ENCODE measurements at regions not wholly inside any gene's neighbourhood (a gene's known extent, or its start where the extent isn't known, plus 50 kb on each side); places are given as distances from the start of the nearest gene placed in this dataset.
"Not testable (repeated sequence)": the region's sequence is repeated elsewhere in the genome, so short reads cannot be mapped to it uniquely, and the experiment has no call there.

GRCh38 chr2:53508667-53509066, 258.9 kb upstream of the CHAC2 start:
- H3K4me1 Mint-ChIP-seq (ENCODE audit: unreplicated experiment): no peaks in the 10 kb centered on the region
- TF ChIP-seq, protein P1, sequence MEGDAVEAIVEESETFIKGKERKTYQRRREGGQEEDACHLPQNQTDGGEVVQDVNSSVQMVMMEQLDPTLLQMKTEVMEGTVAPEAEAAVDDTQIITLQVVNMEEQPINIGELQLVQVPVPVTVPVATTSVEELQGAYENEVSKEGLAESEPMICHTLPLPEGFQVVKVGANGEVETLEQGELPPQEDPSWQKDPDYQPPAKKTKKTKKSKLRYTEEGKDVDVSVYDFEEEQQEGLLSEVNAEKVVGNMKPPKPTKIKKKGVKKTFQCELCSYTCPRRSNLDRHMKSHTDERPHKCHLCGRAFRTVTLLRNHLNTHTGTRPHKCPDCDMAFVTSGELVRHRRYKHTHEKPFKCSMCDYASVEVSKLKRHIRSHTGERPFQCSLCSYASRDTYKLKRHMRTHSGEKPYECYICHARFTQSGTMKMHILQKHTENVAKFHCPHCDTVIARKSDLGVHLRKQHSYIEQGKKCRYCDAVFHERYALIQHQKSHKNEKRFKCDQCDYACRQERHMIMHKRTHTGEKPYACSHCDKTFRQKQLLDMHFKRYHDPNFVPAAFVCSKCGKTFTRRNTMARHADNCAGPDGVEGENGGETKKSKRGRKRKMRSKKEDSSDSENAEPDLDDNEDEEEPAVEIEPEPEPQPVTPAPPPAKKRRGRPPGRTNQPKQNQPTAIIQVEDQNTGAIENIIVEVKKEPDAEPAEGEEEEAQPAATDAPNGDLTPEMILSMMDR (IDR thresholded peaks at IDR 0.05): no peak
- no peak for DNase-seq (ENCODE audit: extremely low spot score, unreplicated experiment)
- H3K27ac Mint-ChIP-seq (ENCODE audit: unreplicated experiment): no peak overlapping the region
- no peak overlapping the region for H3K4me3 Mint-ChIP-seq (ENCODE audit: unreplicated experiment)
- H3K9me3 Mint-ChIP-seq (ENCODE audit: unreplicated experiment): peaks cover 4% of the 10 kb centered on the region
- no peaks in the 10 kb centered on the region for H3K36me3 Mint-ChIP-seq (ENCODE audit: unreplicated experiment)
- no peaks in the 10 kb centered on the region for H3K27me3 Mint-ChIP-seq (ENCODE audit: unreplicated experiment)

GRCh38 chr2:53507070-53507469, 260.5 kb upstream of the CHAC2 start:
- H3K27ac Mint-ChIP-seq (ENCODE audit: unreplicated experiment); H3K4me3 Mint-ChIP-seq (ENCODE audit: unreplicated experiment); H3K4me1 Mint-ChIP-seq (ENCODE audit: unreplicated experiment); H3K36me3 Mint-ChIP-seq (ENCODE audit: unreplicated experiment); H3K27me3 Mint-ChIP-seq (ENCODE audit: unreplicated experiment); DNase-seq (ENCODE audit: extremely low spot score, unreplicated experiment); H3K9me3 Mint-ChIP-seq (ENCODE audit: unreplicated experiment): not testable (repeated sequence)

GRCh38 chr2:53505826-53506225, 261.8 kb upstream of the CHAC2 start:
- TF ChIP-seq, protein P1 (IDR thresholded peaks at IDR 0.05): no peak
- Mint-ChIP-seq H3K27ac (ENCODE audit: unreplicated experiment) (no peak overlapping the region), H3K4me1 (ENCODE audit: unreplicated experiment) (no peaks in the 10 kb centered on the region), H3K4me3 (ENCODE audit: unreplicated experiment) (no peak overlapping the region), H3K9me3 (ENCODE audit: unreplicated experiment) (peaks cover 4% of the 10 kb centered on the region), H3K27me3 (ENCODE audit: unreplicated experiment) (no peaks in the 10 kb centered on the region), H3K36me3 (ENCODE audit: unreplicated experiment) (no peaks in the 10 kb centered on the region)
- DNase-seq (ENCODE audit: extremely low spot score, unreplicated experiment): no peak

- Mint-ChIP-seq H3K36me3 (ENCODE audit: unreplicated experiment) (no peaks in the 10 kb centered on the region), H3K27ac (ENCODE audit: unreplicated experiment) (no peak overlapping the region), H3K27me3 (ENCODE audit: unreplicated experiment) (no peaks in the 10 kb centered on the region), H3K9me3 (ENCODE audit: unreplicated experiment) (peaks cover 4% of the 10 kb centered on the region), H3K4me1 (ENCODE audit: unreplicated experiment) (no peaks in the 10 kb centered on the region), H3K4me3 (ENCODE audit: unreplicated experiment) (no peak overlapping the region)
- no peak for DNase-seq (ENCODE audit: extremely low spot score, unreplicated experiment)
- TF ChIP-seq, protein P1 (IDR thresholded peaks at IDR 0.05): no peak
These were observed 263.1 kb upstream of the CHAC2 start for GRCh38 chr2:53504507-53504906.

DNA sequence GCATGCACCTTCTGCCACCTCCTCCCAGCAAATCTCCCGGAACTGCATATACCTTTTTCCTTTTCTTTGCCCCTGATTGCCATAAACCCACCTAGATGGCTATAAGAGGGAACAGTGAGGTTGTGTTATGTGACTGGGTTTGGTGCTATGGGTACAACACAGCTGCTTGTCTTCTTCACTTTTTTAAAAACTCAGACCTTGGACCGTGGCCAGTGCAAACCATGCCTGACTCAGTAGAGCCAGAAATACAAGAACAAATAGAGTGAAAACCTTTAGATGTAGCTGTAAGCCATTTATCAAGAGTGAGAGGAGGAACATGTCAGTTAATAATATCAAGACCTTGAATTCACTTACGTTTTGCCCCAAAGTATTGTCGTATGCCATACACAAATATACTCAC, 267.4 kb upstream of the CHAC2 start:
- DNase-seq (ENCODE audit: extremely low spot score, unreplicated experiment): no peak
- Mint-ChIP-seq H3K27ac (ENCODE audit: unreplicated experiment) (no peak overlapping the region), H3K27me3 (ENCODE audit: unreplicated experiment) (no peaks in the 10 kb centered on the region), H3K36me3 (ENCODE audit: unreplicated experiment) (no peaks in the 10 kb centered on the region), H3K4me3 (ENCODE audit: unreplicated experiment) (no peak overlapping the region), H3K9me3 (ENCODE audit: unreplicated experiment) (no peaks in the 10 kb centered on the region), H3K4me1 (ENCODE audit: unreplicated experiment) (peaks cover 11% of the 10 kb centered on the region)
- TF ChIP-seq, protein P1 (IDR thresholded peaks at IDR 0.05): no peak

DNA sequence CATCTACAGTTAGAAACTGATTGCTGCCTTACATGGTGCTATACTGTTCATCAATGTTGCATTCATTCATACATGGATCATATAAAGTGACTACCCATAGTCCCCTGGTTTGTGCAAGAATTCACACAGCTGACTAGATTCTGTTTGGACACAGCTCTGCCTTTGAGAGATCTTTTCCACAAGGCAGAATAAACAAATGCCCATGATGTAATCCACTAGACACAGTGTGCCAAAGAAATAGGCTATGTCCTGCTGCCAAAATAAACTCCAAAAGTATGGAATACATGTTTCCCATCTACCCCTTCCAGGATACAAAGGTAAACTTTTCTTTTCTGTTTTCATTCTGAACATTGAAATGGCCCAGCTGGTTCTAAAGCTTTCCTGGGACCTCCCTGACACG, 269.4 kb upstream of the CHAC2 start:
- H3K36me3 Mint-ChIP-seq (ENCODE audit: unreplicated experiment): no peaks in the 10 kb centered on the region
- H3K4me1 Mint-ChIP-seq (ENCODE audit: unreplicated experiment): peaks cover 11% of the 10 kb centered on the region
- no peaks in the 10 kb centered on the region for H3K9me3 Mint-ChIP-seq (ENCODE audit: unreplicated experiment)
- no peak overlapping the region for H3K4me3 Mint-ChIP-seq (ENCODE audit: unreplicated experiment)
- H3K27me3 Mint-ChIP-seq (ENCODE audit: unreplicated experiment): no peaks in the 10 kb centered on the region
- no peak for DNase-seq (ENCODE audit: extremely low spot score, unreplicated experiment)
- H3K27ac Mint-ChIP-seq (ENCODE audit: unreplicated experiment): peak overlapping the region; percentile 20
- TF ChIP-seq, protein P1 (IDR thresholded peaks at IDR 0.05): no peak
